ENCODE measurements at regions not wholly inside any gene's neighbourhood (a gene's known extent, or its start where the extent isn't known, plus 50 kb on each side); places are given as distances from the start of the nearest gene placed in this dataset.

DNA sequence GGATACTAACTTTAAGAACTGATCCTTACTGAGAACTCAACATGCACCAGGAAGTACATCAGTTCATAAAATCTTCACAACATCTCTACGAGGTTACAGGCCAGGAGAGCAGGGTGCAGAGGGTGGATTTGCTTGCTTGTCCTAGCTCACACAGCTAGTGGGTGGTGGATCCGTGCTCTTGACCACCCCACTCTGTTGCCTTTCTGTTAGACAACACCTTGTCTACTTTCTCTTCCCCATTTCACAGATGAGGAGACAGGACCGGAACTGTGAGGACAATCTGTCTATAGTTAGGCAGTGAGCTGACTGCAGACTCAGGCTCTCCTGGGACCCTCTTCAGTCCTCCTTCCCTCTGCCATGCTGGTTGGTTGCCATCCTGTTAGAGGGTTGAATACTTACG, 221.7 kb upstream of the TLE3 start:
- H3K23me2 ChIP-seq (ENCODE audit: insufficient read length, low read depth, low read length, poor library complexity, severe bottlenecking), result no peaks in the 10 kb centered on the region
- H2BK15ac ChIP-seq (ENCODE audit: low read depth, low read length), result no peak overlapping the region
- H3K79me1 ChIP-seq (ENCODE audit: insufficient read depth, low read depth, low read length, poor library complexity, severe bottlenecking), result no peaks in the 10 kb centered on the region
- Mint-ChIP-seq H3K4me1 (peaks cover 29 to 31% of the 10 kb centered on the region in 2 experiments), H3K9me3 (no peaks in the 10 kb centered on the region), H3K4me3 (no peak overlapping the region), H3K27ac (no peak overlapping the region), H3K27me3 (ENCODE audit: low read depth) (peaks cover 3% of the 10 kb centered on the region), H3K36me3 (ENCODE audit: insufficient read depth in 1 of 3, low read depth in 3 of 3) (no peaks in the 10 kb centered on the region)
- H3K4me2 ChIP-seq (ENCODE audit: insufficient read depth, insufficient read length, low read length), result no peak overlapping the region
- no peak overlapping the region for H2AFZ ChIP-seq (ENCODE audit: low read length)
- H3K27me3 ChIP-seq (ENCODE audit: insufficient read depth, low read length), result no peaks in the 10 kb centered on the region
- no peak overlapping the region for H3K18ac ChIP-seq (ENCODE audit: insufficient read length, low read depth, low read length)
- H3K4ac ChIP-seq (ENCODE audit: low read depth, low read length), result no peak overlapping the region
- no peak overlapping the region for H2BK12ac ChIP-seq (ENCODE audit: insufficient read length, low read depth, low read length)
- H2BK120ac ChIP-seq (ENCODE audit: low read depth, low read length, poor library complexity, severe bottlenecking), result no peak overlapping the region
- H3K9me3 ChIP-seq (ENCODE audit: control insufficient read depth, low read depth, low read length), result no peaks in the 10 kb centered on the region
- H4K20me1 ChIP-seq (ENCODE audit: control insufficient read depth, insufficient read depth, insufficient read length), result no peaks in the 10 kb centered on the region
- peaks cover 6% of the 10 kb centered on the region; the same call in 1 of the 2 replicates for H3K4me1 ChIP-seq (ENCODE audit: insufficient read depth, low read length)
- no peak for DNase-seq
- no peak overlapping the region for H4K91ac ChIP-seq (ENCODE audit: insufficient read length, low read depth, low read length)
- no peak overlapping the region for H3T11ph ChIP-seq (ENCODE audit: low read length)
- H2BK20ac ChIP-seq (ENCODE audit: low read depth, low read length, poor library complexity, severe bottlenecking), result no peak overlapping the region
- H3K9ac ChIP-seq (ENCODE audit: extremely low read depth, insufficient read length, low read length), result no peak overlapping the region
- H3K14ac ChIP-seq (ENCODE audit: insufficient read depth, low read length), result no peak overlapping the region; the same call in 1 of the 2 replicates
- H3K79me2 ChIP-seq (ENCODE audit: insufficient read depth, low read length), result no peaks in the 10 kb centered on the region
- no peak overlapping the region for H3K23ac ChIP-seq (ENCODE audit: insufficient read length, low read depth, low read length)
- no peak overlapping the region for H2AK5ac ChIP-seq (ENCODE audit: insufficient read length, low read length)
- no peak for TF ChIP-seq CTCF (conservative IDR thresholded peaks at IDR 0.05)
- H3K27ac ChIP-seq (ENCODE audit: insufficient read length, low read depth, low read length), result no peak overlapping the region
- WGBS (ENCODE audit: extremely low coverage, insufficient read length, low lambda C conversion rate), result no CpG with 5 or more reads among the region's 4 CpGs
- H2BK5ac ChIP-seq (ENCODE audit: insufficient read length, low read length), result no peak overlapping the region
- no peak overlapping the region for H4K8ac ChIP-seq (replicated peaks; ENCODE audit: insufficient read length, low read depth, low read length)
- H4K5ac ChIP-seq (ENCODE audit: insufficient read length, low read depth, low read length), result no peak overlapping the region
- H3K56ac ChIP-seq (ENCODE audit: insufficient read length, low read depth, low read length), result no peak overlapping the region
